ENCODE measurements at regions not wholly inside any gene's neighbourhood (a gene's known extent, or its start where the extent isn't known, plus 50 kb on each side); places are given as distances from the start of the nearest gene placed in this dataset.
A peak's percentile ranks its signal among the peaks of the same experiment; 100 is the strongest.

DNA sequence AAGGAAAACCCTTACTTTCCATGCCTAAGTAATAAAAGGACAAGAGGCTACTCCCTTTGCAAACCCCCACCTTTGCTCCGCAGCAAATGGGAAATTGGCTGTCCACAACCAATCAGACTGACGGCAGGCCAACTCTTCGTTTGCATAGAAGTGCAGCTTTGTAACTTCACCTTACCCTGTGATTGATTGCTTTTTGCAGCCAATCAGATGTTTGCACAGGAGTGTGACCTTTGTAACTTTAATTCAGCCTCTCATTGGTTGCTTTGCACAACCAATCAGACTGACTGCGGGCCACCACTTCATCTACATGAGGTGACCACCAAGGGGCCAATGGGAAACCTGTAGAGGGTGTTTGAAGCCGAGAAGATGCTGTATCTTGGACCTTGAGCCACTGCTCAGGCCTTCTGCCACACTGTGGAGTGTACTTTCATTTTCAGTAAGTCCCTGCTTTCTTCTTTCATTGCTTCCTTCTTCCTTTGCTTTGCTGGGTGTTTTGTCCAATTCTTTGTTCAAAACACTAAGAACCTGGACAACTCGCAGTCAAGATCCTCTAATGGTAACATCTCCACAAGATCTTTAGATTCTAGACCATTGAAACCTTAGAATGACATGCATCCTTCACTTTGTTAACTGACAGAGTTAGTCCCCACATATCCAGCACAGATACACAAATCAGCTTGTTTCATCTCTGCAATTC, 51.3 kb upstream of the FREM1 start (continued):
- TF ChIP-seq, protein P1, sequence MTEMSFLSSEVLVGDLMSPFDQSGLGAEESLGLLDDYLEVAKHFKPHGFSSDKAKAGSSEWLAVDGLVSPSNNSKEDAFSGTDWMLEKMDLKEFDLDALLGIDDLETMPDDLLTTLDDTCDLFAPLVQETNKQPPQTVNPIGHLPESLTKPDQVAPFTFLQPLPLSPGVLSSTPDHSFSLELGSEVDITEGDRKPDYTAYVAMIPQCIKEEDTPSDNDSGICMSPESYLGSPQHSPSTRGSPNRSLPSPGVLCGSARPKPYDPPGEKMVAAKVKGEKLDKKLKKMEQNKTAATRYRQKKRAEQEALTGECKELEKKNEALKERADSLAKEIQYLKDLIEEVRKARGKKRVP (CRISPR knock-in tag; IDR thresholded peaks at IDR 0.05): peak in 1 of 2 experiments; percentile 8; a peak in 1 of 4 replicates
- TF ChIP-seq, protein P2, sequence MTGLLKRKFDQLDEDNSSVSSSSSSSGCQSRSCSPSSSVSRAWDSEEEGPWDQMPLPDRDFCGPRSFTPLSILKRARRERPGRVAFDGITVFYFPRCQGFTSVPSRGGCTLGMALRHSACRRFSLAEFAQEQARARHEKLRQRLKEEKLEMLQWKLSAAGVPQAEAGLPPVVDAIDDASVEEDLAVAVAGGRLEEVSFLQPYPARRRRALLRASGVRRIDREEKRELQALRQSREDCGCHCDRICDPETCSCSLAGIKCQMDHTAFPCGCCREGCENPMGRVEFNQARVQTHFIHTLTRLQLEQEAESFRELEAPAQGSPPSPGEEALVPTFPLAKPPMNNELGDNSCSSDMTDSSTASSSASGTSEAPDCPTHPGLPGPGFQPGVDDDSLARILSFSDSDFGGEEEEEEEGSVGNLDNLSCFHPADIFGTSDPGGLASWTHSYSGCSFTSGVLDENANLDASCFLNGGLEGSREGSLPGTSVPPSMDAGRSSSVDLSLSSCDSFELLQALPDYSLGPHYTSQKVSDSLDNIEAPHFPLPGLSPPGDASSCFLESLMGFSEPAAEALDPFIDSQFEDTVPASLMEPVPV (CRISPR knock-in tag; IDR thresholded peaks at IDR 0.05): no peak
- TF ChIP-seq ZNF556 (CRISPR knock-in tag; IDR thresholded peaks at IDR 0.05; ENCODE audit: borderline replicate concordance): peak; percentile 49; the same call in 1 of the 2 replicates
- TF ChIP-seq HOMEZ (CRISPR knock-in tag; IDR thresholded peaks at IDR 0.05; ENCODE audit: low read depth): peak; percentile 94
- no peak for TF ChIP-seq MAF1 (CRISPR knock-in tag; IDR thresholded peaks at IDR 0.05; ENCODE audit: borderline replicate concordance)
- peak; percentile 38; the same call in 1 of the 2 replicates for TF ChIP-seq ZNF878 (CRISPR knock-in tag; IDR thresholded peaks at IDR 0.05)
- TF ChIP-seq ATAD3A (CRISPR knock-in tag; IDR thresholded peaks at IDR 0.05): no peak
- TF ChIP-seq FOXJ3 (CRISPR knock-in tag; IDR thresholded peaks at IDR 0.05; ENCODE audit: borderline replicate concordance): peak; percentile 19; the same call in 1 of the 2 replicates
- TF ChIP-seq TEAD2 (CRISPR knock-in tag; IDR thresholded peaks at IDR 0.05): no peak
- TF ChIP-seq ZSCAN31 (CRISPR knock-in tag; IDR thresholded peaks at IDR 0.05; ENCODE audit: low read depth): no peak
- TF ChIP-seq ZNF780A (CRISPR knock-in tag; IDR thresholded peaks at IDR 0.05): 0 out of 2 replicates have a peak, but pooled peaks have one; percentile 47
- no peak for TF ChIP-seq ZNF746 (CRISPR knock-in tag; IDR thresholded peaks at IDR 0.05)
- TF ChIP-seq PRDM10 (CRISPR knock-in tag; IDR thresholded peaks at IDR 0.05; ENCODE audit: low read depth): peak; percentile 12; the same call in 1 of the 2 replicates
- TF ChIP-seq MXI1 (IDR thresholded peaks at IDR 0.05; ENCODE audit: borderline replicate concordance, low read depth, low read length): peak; percentile 47; the same call in 1 of the 3 replicates
- TF ChIP-seq MEIS1 (CRISPR knock-in tag; IDR thresholded peaks at IDR 0.05; ENCODE audit: borderline replicate concordance): peak; percentile 97
- peak; percentile 12; the same call in 1 of the 2 replicates for TF ChIP-seq GATAD1 (CRISPR knock-in tag; IDR thresholded peaks at IDR 0.05)
- peak; percentile 69; the same call in 1 of the 2 replicates for TF ChIP-seq ARID5B (CRISPR knock-in tag; IDR thresholded peaks at IDR 0.05)

All from HepG2 (cell line).